GM18520 (cell line): ENCODE measurements at regions not wholly inside any gene's neighbourhood (a gene's known extent, or its start where the extent isn't known, plus 50 kb on each side); places are given as distances from the start of the nearest gene placed in this dataset.

ENCODE experiments used
- ATAC-seq: cut with Tn5 transposase; IDR thresholded peaks from one replicate; pipeline ENCODE4 v1.9.1; 2021; ENCODE audit not compliant: unreplicated experiment

DNA sequence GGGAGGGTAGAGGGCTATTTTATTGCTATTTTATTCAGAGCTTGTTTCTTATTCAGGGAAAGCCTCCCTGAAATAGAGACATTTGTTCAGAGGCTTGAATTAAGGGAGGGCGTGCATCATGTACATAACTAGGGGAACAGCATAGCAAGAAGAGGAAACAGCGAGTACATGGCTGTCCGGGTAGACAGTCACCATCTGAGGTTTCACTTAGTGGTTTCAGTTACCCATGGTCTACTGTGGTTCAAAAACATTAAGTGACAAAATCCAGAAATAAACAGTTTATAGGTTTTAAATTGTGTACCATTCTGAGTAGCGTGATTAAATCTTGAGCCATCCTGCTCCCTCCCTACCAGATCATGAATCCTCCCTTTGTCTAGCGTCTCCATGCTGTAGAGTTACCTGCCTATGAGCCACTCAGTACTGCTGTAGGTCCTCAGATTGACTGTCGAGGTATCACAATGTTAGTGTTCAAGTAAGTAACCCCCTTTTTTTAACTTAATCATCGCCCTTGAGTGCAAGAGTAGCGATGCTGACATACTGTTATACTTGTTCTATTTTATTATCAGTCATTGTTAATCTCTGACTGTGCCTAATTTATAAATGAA lies 791.5 kb downstream of the TFAP2A start:
- no peak for ATAC-seq

- ATAC-seq: no peak
Observed at GRCh38 chr6:9621276-9621675, 793.6 kb downstream of the TFAP2A start.

DNA sequence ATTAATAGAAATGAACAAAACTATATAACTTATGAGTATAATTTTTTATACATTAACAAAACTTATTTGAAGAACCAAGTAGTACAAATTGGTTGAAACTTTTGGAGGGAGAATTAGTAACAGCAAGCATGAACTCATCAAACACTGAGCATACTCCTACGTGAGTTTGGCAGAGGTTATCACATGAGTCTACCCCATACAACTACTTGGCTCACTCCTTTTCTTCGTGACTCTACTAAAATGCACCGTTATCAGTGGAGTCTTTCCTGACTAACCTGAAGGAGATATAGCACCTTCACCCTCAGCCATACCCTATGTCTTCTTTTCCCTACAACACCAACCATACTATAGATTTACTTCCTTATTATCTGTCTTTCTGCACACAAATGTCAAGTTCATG lies 794.2 kb downstream of the TFAP2A start:
- no peak for ATAC-seq

DNA sequence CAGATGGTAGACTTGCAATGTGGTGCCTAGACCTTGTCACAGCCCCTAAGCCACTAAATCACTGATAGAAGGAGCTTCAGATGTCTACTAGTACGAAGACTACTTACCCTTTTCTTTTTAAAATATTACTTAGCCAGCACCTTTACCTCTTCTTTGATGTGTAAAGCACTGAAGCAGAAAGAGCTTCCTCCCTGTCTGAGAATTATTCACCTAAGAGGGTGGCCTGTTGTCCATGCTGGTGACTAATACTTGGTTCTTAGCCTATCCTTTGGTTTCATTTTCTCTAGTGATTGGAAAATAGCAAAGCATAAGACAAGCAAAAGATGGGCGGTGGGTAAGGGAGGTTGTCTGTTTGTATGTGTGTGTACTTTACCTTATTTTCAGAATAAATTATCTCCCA lies 794.6 kb downstream of the TFAP2A start:
- ATAC-seq: no peak

- ATAC-seq: no peak
Observed at GRCh38 chr6:9614778-9615177, 800.1 kb downstream of the TFAP2A start.

GRCh38 chr6:9612489-9612888 lies 802.4 kb downstream of the TFAP2A start:
- ATAC-seq: no peak

DNA sequence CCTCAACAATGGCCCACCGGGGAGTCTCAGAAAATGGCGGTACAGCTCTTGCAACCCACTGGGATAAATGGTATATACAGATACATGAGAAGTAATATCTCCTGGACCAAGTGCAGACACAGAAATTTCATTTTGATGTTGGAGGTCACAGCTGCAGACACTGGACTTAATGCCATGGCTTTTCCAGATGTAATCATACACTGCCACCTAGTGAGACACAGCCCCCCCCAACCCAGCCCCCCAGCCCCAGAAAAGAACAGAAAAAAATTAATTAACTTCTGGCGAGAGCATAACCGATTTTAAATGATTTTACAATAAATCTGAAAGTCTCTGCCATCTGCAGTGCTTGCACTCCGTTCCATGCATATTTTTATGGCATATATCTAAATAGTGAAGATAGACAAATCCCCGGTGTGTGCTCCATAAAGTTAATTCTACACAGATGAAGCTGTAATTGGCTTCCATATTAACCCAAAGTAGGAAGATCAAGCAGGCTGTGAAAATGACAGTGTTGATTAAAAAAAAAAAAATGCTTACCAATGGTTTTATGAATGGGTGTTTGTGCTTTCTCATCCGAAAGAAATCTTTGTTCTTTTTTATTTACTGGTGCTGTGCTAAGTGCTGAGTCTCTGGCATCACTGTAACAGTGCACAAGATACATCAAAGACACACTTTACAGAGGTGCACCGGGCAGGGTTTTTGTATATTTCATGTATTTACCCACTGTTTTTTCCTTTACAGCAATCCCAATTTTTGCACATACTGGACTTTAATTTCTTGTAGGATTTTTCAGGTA lies 804.1 kb downstream of the TFAP2A start:
- ATAC-seq: no peak

DNA sequence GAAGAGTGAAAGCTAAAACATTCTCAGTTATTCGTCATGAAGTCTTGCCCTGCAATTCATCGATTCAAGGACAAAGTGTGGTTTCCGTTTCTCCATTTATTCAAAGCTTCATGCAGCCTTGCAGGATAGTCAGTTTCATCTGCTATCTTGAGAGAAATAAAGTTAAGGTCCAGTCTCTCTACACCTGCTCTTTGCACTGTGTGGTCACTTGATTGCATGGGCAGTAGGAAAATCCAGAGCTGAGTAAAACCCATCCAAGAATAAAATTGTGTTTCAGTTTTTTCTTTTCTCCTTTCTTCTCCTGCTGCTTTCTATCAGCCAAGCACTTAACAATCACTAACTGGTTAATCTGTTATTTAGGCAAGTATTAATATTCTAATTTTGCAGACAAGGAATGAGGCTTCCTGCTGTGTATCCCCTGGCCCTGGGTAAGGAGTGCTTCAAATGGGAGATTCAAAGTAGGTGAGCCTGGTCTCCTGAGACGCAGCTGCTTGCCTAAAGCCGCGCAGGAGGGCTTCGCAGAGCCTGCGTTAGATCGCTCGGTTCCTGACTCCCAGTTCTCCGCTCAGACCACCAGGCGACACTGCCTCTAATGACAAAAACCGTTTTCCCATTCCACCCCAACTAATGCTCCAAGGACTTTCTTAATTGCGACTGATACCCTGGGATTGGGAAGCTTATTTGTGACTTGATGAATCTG lies 808.3 kb downstream of the TFAP2A start:
- ATAC-seq: no peak

DNA sequence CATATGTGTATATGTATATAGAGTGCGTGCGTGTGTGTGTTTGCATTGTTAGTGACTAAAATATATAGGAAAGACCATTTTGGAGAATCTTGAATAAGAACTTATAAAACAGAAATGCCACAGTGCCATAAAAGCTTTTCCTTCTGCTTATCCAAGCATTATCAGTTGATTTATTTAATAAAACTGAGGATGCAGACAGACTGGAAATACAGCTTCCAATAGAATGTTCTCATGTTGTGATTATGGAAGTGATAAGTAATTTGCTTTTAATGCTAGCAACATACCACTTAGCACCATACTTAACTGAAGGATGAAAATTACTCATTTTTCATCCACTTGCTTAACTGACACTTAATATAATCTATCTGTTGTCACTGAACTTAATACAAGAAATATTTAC lies 820.1 kb downstream of the TFAP2A start:
- no peak for ATAC-seq

GRCh38 chr6:9593554-9593953 lies 821.3 kb downstream of the TFAP2A start:
- no peak for ATAC-seq

DNA sequence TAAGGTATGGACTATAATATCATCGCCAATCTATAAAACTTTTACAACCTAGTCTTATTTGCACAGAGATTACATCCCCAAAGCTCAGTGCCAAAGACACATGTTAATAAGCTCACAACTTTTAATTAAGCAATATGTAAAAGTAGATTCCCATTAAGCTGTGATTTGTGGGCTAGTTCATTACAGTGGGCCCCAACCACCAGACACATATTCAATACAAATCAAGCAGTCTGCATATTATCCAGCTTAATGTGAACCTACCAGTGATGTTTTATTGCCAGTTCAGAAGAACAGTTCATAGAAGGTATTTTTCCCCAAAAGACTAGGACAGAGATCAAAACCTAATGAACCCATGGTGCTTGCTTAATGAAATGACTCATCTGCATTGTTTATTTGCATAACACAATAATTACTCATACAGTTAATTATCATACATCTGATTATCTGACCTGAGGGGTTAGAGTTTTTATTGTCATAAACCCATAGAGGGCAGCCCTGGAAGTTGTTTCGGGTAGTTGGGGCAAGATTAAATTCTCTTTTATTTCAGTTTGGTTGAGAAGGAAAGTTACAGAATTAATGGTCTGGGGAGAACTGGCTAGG lies 831.0 kb downstream of the TFAP2A start:
- no peak for ATAC-seq

DNA sequence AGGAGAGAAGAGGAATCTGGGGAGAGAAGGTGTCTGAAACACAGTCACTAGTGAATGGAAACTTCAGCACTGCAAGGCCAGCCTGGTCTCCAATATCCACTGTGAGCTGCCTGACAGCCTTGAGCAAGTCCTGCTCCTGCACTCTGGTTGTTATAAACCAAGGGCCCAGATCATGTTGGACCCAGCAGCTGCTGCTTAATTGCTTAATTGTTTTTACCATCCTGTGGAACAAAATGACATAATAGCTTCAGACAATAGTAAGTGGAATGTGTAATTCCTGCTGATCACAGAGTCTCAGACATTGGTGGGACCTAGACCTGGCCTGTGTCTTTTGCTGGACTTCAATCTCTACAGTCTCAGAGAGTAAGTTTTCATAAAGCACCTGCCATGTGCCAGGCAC lies 833.7 kb downstream of the TFAP2A start:
- ATAC-seq: no peak

DNA sequence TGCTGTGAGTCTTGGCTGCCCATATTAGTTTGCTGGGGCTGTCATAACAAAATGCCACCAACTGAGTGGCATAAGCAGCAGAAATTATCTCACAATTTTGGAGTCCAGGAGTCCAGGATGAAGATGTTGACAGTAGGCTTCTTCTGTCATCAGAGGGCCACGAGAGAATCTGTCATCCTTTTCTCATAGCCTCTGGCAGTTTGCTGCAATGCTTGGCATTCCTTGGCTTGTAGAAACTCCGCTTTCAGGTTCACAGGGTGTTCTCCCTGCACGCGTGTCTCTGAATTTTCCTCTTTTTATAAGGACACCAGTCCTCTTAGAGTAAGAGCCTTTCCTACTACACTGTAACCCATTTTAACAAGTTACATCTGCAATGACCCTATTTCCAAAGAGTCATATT lies 838.4 kb downstream of the TFAP2A start:
- ATAC-seq: no peak

- ATAC-seq: no peak
Observed at GRCh38 chr6:9566096-9566495, 848.8 kb downstream of the TFAP2A start.

- ATAC-seq: no peak
Observed at GRCh38 chr6:9564021-9564420, 850.9 kb downstream of the TFAP2A start.

- no peak for ATAC-seq
Observed at GRCh38 chr6:9563568-9563967, 851.3 kb downstream of the TFAP2A start.

DNA sequence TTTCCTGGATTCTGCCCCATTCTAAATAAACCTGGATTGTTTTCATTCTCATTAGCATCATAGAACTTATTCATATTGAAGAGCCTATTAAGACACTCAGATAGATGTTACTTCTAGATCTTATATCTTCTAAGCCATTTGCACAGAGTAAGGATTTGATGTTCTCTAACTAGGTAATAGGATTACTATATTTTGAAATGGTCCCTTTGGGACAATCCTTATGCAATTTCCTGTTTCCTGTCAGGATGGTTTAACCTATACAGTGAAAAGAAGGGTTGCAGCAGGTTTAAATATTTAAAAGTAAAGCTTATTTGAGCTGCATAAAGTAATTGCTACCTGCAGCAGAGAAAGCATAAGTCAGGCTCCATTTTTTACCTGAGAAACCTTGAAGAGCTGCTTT lies 860.1 kb downstream of the TFAP2A start:
- ATAC-seq: no peak

GRCh38 chr6:9554323-9554722 lies 860.6 kb downstream of the TFAP2A start:
- no peak for ATAC-seq

- ATAC-seq: no peak
Observed at GRCh38 chr6:9553002-9553401, 861.9 kb downstream of the TFAP2A start.

GRCh38 chr6:9543649-9544048 lies 871.2 kb downstream of the TFAP2A start:
- no peak for ATAC-seq

GRCh38 chr6:9540534-9541126 lies 874.2 kb downstream of the TFAP2A start:
- ATAC-seq: no peak
